Left ventricle myocardium inferior (tissue), 1 donor: ENCODE measurements at regions not wholly inside any gene's neighbourhood (a gene's known extent, or its start where the extent isn't known, plus 50 kb on each side); places are given as distances from the start of the nearest gene placed in this dataset.
"Not testable (repeated sequence)": the region's sequence is repeated elsewhere in the genome, so short reads cannot be mapped to it uniquely, and the experiment has no call there.

ENCODE experiments used
- DNase-seq: peaks from one replicate; pipeline ENCODE4 v3.0.0-alpha.2; 2020
- H3K27ac ChIP-seq: fragments of 200-600 bp; replicated peaks from 2 replicates; pipeline ENCODE4 v1.8.0; 2021
- H3K27me3 ChIP-seq: fragments of 200-600 bp; 2 replicates; pipeline ENCODE4 v1.8.0; 2021; ENCODE audit warnings: low read depth
- H3K36me3 ChIP-seq: fragments of 200-600 bp; 2 replicates; pipeline ENCODE4 v1.8.0; 2021
- H3K4me1 ChIP-seq: fragments of 200-600 bp; 2 replicates; pipeline ENCODE4 v1.8.0; 2021
- H3K4me3 ChIP-seq: fragments of 200-600 bp; 2 replicates; pipeline ENCODE4 v1.8.0; 2021; ENCODE audit warnings: mild to moderate bottlenecking, moderate library complexity
- H3K9me3 ChIP-seq: fragments of 200-600 bp; replicated peaks from 2 replicates; pipeline ENCODE4 v1.8.0; 2021
- CTCF ChIP-seq: fragments of 200-600 bp; IDR thresholded peaks from 2 replicates; pipeline ENCODE4 v1.8.0; 2021; ENCODE audit warnings: antibody characterized with exemption, mild to moderate bottlenecking, borderline replicate concordance
- intact Hi-C: fragments of 100-400 bp; cut with micrococcal nuclease; formaldehyde crosslinking; loops from one replicate; pipeline ENCODE4 v1.11.0; 2022
- donor health status: DM: no; HTN: yes; CAD: no; lungs with severe emphysema.

DNA sequence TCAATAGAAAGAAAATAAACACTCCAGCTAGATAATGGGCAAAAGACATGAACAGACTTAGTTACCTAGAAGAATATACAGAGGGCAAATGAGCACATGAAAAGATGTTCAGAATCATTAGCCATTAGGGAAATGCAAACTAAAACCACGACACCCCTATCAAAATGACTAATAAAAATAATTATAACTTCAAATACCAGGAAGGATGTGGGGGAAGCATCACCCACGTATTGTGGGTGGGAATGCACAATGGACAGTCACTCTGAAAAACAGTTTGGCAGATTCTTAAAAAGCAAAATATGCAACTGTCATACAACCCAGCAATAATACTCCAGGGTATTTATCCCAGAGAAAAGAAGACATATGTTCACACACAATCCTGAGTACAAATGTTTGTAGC is 92.6 kb downstream of the DLL1 start:
- peak overlapping the region; percentile 23 for H3K27ac ChIP-seq
- no peak for TF ChIP-seq CTCF
- intact Hi-C loops, result no loop called here
- H3K4me3 ChIP-seq, result no peak overlapping the region
- no peaks in the 10 kb centered on the region for H3K36me3 ChIP-seq
- H3K9me3 ChIP-seq, result peaks cover 27% of the 10 kb centered on the region
- H3K4me1 ChIP-seq, result peaks cover 4% of the 10 kb centered on the region
- no peak for DNase-seq
- no peaks in the 10 kb centered on the region for H3K27me3 ChIP-seq

DNA sequence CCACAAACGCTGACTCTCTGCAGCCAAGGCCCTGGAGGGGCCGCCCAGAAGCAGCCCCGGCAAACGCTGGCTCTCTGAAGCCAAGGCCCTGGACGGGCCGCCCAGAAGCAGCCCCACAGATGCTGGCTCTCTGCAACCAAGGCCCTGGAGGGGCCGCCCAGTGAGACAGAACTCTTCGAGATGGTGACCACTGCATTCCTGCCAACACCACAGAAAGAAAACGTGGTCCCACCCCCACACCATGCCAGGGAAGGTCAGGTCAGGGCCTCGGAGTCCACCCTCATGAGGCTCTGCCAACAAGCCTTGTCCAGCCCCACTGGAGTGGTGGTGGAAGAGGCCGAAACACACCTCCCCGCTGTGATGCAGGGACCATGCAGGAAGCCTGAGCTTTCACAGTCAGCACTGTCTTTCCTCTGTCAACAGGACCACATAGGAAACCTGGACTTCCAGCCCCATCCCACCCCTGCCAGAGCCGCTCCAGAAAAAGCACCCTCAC is 97.5 kb downstream of the DLL1 start:
- Histone ChIP-seq H3K27ac (no peak overlapping the region), H3K9me3 (peaks cover 27% of the 10 kb centered on the region), H3K4me3 (no peak overlapping the region), H3K36me3 (no peaks in the 10 kb centered on the region), H3K4me1 (no peaks in the 10 kb centered on the region), H3K27me3 (peaks cover 7% of the 10 kb centered on the region)
- intact Hi-C loops, result no loop called here
- DNase-seq, result no peak
- no peak for TF ChIP-seq CTCF

GRCh38 chr6:170192905-170193304 is 98.0 kb downstream of the DLL1 start:
- H3K27me3 ChIP-seq, result peaks cover 7% of the 10 kb centered on the region
- no peak overlapping the region for H3K27ac ChIP-seq
- no peaks in the 10 kb centered on the region for H3K4me1 ChIP-seq
- DNase-seq, result no peak
- intact Hi-C loops, result no loop called here
- no peak for TF ChIP-seq CTCF
- no peaks in the 10 kb centered on the region for H3K36me3 ChIP-seq
- H3K4me3 ChIP-seq, result no peak overlapping the region
- H3K9me3 ChIP-seq, result peaks cover 27% of the 10 kb centered on the region

- intact Hi-C loops, H3K27ac ChIP-seq, DNase-seq, H3K27me3 ChIP-seq, H3K4me1 ChIP-seq, H3K36me3 ChIP-seq, H3K4me3 ChIP-seq: not testable (repeated sequence)
- peaks cover 27% of the 10 kb centered on the region for H3K9me3 ChIP-seq
Measured at GRCh38 chr6:170192101-170192500, 98.8 kb downstream of the DLL1 start.

- no peaks in the 10 kb centered on the region for H3K36me3 ChIP-seq
- H3K9me3 ChIP-seq, result peaks cover 14% of the 10 kb centered on the region
- H3K27ac ChIP-seq, result no peak overlapping the region
- no peak for TF ChIP-seq CTCF
- H3K4me3 ChIP-seq, result no peak overlapping the region
- no peak for DNase-seq
- intact Hi-C loops, result no loop called here
- H3K27me3 ChIP-seq, result peaks cover 7% of the 10 kb centered on the region
- H3K4me1 ChIP-seq, result peaks cover 9% of the 10 kb centered on the region
Measured at GRCh38 chr6:170190046-170190445, 100.8 kb downstream of the DLL1 start.

DNA sequence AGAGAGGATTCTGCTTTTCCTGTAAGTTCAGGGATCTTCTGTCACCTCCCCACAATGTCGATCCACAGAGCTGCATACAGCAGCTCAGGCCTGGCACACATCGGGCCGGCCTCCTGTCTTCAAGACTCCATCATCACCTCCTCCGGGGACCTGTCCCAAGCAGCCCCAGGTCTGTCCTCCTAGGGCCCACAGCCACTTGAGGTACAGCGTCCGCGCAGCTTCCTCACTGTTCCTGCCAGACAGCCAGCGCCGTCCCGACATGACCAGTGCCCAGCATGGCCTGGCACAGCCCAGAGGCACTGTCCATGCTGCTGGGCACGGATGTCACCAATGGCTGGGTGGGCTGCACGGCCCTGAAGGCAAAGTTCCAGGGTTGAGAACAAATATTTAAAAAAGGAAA is 101.6 kb downstream of the DLL1 start:
- Histone ChIP-seq H3K4me1 (peaks cover 9% of the 10 kb centered on the region), H3K27me3 (peaks cover 7% of the 10 kb centered on the region), H3K4me3 (no peak overlapping the region), H3K36me3 (no peaks in the 10 kb centered on the region), H3K9me3 (peaks cover 6% of the 10 kb centered on the region), H3K27ac (no peak overlapping the region)
- TF ChIP-seq CTCF, result no peak
- no peak for DNase-seq
- intact Hi-C loops, result no loop called here
